Ecto neural progenitor cell (in vitro differentiated cells): ENCODE measurements at regions not wholly inside any gene's neighbourhood (a gene's known extent, or its start where the extent isn't known, plus 50 kb on each side); places are given as distances from the start of the nearest gene placed in this dataset.
"Not testable (repeated sequence)": the region's sequence is repeated elsewhere in the genome, so short reads cannot be mapped to it uniquely, and the experiment has no call there.

Experiments
- DNase-seq: peaks from one replicate; pipeline ENCODE4 v3.0.0-alpha.2; 2018; ENCODE audit warnings: low spot score

DNA sequence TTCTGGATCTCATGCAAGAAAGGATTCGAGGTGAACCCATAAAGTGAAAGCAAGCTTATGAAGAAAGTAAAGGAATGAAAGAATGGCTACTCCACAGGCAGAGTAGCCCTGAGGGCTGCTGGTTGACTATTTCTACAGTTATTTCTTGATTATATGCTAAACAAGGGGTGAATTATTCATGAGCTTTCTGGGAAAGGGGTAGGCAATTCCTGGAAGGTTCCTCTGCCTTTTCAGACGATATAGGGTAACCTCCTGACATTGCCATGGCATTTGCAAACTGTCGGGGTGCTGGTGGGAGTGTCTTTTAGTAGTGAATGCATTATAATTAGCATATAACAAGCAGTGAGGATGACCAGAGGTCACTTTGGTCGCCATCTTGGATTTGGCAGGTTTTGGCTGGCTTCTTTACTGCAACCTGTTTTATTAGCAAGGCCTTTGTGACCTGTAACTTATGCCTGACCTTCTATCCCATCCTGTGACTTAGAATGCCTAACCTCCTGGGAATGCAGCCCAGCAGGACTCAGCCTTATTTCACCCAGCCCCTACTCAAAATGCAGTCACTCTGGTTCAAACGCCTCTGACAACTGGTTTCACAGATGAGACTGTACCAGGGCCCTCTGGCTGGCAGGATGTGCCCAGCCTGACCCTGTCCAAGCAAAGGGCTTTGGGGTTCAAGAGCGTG is 157.7 kb upstream of the SFSWAP start:
- DNase-seq: no peak

DNA sequence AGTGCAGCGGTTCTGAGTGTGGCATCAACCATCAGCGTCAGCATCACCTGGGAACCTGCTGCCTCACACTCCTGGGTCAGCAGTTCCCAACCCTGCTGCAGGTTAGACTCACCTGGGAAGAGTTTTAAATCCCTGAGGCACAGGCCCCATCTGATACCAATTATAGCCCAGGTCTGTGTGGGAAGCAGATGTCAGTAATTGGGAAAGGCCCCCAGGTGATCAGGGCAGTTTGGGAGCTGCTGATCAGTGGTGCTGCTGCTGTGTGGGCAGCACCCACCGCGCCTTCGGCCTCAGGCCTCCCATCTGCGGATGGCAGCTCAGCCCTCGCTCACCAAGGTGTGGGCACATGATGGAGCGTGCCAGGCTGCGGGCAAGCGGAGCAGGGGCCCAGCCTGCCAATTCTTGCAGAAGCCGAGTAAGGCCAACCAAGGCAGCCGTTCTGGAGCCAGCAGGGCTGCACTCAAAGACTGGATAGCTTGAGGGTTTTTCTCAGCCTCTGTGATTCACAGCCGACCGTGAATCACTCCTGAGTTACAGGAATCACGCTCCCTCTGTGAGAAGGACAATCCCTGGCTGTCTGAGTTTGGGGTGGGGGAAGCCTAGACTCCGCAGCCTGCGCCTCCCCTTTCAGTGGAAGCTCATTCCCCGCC is 155.6 kb upstream of the SFSWAP start:
- no peak for DNase-seq

DNA sequence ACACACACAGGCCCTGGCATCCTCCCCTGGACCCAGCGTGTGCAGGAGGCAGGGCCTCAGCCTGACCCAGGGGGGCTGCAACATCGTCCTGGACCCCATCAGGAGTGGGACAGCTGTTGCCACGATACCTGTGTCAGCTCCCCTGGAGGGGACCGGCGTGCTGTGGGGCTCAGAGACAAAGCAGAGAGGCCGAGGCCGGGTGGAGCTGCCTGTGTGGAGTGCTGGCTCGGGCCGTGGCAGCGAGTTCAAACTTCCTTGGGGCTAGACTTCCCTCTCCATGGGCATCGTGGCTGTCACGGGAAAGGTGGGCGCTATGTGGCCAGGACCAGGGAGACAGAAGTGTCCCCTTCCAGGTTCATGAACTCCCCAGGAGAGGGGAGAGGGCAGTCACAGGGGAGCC is 155.0 kb upstream of the SFSWAP start:
- no peak for DNase-seq

DNA sequence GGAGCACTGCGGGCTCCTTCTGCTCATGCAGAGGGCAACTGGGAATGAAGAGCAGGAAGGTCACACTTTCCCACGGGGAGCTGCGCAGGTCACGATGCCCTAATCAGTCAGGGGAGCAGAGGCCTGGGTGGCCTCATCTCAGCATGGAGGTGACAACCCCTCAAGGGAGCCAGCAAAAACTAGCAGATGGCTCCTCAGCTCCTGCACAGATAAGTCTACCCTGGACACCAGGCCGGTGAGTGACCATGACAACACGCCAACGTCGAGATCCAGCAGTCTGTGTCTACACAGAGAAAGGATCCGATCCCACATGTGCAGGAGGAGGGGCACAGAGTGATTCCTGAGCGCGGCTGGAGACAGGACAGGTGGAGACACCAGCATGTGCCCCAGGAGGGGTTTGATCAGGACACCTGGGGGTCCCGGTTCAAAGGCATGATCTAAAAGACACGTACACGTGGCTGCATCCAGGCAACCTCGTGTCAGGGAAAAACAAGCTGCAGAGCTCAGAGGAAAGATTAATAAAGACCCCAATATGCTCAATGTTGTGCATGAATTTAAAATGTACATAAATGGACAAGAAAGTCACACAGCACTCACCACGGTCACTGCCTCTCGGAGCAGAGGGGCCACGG is 153.7 kb upstream of the SFSWAP start:
- peak; percentile 48 for DNase-seq

DNA sequence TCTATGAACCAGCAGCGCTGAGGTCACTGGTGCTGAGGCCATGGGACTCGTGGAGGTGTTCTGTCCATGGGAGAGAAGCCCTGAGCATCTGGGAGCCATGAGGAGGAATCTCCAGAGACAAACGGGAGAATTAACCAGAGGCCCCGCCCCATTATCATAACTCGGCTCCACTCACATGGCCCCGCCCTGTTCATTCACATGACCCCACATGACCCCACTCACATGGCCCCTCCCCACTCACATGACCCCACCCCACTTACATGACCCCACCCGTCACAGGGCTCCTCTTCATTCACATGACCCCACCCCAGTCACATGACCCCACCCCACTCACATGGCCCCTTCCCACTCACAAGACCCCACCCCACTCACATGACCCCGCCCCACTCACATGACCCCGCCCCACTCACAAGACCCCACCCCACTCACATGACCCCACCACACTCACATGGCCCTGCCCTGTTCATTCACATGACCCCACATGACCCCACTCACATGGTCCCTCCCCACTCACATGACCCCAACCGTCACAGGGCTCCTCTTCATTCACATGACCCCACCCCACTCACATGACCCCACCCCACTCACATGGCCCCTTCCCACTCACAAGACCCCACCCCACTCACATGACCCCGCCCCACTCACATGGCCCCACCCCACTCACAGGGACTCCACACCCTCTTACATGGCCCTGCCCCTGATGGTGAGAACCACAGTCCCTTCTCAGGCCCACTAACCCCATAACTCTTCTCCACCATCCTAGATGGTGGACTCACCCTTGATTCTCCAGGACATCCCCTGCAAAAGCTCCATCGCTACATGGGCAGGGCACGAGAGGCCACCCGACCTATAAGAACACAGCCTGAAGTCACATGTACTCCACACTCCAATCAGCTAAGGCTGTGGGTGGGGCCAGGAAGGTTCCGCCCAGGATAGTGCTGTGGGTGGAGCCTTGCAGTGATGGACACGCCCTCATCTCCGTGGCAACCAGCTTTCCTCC is 151.1 kb upstream of the SFSWAP start:
- no peak for DNase-seq

DNA sequence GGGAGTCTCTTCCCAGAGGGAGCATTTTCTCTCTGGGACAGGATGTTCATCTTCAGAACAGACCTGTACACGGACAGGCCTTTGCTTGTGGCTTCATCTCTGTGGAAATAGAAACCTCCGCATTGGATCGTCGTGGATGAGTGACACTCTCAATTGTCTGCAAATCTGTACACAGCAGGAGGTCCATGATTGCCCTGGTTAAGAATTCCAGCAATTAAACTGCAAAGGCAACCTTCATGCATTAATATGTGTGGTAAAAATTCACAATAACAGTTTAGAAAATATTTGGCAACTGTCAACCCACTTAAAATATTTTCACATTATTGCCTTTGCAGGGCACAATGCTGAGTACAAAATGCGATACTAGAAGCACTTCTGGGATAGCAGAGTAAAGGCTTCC is 149.8 kb upstream of the SFSWAP start:
- DNase-seq: no peak

DNA sequence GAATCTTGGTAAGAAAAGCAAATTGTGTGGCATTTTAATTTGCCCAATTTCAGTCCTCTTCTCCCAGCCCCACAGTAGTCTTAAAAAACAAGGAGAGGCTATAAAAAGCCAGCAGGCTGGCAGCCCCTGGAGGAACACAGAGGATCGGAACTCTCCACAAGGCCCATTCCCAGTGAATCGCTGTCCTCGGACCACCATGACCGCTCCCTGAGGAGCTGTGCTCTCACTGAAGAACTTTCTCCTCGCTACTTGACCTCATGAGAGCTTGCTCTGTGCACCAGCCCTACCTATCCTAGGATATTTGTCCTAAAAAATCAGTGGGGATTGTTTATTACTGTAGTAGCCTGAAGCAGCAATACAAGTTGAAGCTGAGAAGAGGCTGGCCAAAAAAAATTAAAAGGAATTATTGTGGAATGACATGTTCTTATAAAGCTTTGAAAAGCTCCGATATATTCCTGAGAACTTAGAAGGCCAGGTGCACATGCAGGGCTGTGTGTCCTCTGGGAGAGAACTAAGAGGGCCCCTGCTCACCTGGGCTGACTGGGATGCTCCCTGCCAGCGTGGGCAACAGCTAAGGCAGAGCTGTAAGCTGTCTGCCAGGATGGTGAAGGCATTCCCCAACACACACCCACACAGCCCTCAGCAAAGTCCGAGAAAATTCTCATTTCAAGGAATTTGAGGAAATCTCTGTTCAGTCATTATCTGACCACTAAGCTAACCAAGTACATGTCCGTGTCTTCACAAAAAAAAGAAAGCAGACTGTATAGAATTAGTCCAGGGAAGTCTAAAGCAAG is 148.8 kb upstream of the SFSWAP start:
- no peak for DNase-seq

DNA sequence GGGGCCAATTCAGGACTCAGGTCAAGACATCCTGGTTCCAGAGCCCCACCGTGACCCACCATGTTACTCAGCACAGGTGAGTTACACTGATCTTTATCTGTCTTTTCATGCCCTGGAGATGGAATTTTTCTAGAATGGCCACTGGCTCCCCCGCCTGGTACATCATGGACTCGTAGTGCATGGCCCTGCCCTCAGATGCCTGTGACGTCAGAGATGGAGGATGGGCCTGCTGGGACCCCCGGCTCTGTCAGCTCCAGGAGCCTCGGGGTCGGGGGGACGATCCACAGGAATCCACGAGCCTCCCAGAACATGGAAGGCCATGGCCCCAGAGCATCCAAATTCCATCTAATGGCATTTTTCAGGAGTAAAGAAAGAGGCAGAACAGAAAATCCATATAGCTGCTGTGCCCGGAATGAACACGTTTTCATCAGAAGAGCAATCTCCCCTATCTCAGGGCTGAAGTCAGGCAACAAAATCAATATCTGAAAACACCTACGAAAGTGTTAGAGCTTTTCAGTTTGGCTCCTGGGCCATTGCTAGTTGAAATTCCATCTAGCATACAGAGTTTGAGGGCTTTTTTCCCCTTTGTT is 146.7 kb upstream of the SFSWAP start:
- peak; percentile 23 for DNase-seq

DNA sequence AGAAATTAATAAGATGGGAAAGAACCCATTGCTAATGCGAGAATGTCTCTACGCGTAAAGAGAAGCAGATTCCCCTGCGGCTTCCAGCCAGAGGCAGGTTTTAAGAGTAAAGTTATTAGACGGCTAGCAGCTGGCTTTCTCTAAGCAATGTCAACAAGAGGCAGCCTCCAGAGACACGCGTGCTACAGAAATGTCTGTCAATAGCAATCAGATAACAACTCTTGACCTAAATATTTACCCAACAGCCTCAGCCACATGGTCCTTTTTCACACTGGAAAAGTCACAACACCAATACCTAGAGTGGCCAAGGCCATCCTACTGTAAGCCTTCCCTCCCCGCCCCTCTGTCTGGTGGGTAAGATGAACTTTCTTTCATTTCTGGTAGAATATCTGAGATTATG is 146.0 kb upstream of the SFSWAP start:
- no peak for DNase-seq

DNA sequence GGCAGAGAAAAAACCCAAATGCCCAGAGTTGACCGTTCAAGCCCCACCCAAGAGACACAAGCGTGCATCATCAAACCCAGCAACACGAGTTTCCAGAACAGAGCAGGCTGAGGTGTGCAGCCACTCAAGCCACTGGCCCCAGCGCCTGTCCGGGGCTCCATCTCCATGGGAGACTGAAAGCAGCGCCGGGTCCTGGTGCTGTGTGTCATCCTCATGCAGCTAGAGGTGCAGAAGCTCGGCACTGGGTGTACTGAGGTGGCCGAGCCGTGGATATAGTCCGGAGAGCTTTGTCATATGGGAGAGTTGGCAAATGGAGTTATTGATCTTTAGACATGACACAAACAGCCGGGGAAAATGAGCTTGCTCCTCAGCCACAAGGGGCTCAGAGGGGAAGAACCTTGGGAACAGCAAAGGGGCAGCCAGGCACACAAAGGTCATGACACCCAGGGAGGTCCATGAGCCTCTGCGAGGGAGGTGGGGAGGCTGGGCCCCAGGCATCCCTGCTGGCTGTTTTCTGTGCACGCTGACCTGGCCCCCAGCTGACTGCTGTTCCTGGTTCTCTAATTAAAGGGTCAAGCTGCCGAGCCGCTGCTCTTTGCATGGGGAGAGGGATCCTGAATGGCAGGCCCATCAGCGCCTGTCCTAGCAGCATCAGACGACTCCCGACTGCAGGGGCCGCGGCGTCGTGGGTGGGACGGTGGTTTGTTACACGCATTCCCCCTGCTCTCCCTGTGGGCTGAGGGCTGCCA is 145.4 kb upstream of the SFSWAP start:
- peak; percentile 69 for DNase-seq

DNA sequence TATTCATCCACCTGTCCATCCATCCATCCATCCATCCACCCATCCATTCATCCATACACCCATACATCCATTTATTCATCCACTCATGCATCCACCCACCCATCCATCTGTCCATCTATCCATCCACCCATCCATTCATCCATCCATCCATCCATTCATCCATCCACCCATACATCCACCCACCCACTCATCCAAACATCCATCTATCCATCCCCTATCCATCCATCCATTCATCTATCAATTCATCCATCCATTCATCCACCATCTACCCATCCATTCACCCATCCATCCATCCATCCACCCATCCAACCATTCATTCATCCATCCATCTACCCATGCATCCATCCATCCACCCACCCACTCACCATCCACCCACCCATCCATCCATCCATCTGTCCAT is 142.6 kb upstream of the SFSWAP start:
- DNase-seq: no peak

DNA sequence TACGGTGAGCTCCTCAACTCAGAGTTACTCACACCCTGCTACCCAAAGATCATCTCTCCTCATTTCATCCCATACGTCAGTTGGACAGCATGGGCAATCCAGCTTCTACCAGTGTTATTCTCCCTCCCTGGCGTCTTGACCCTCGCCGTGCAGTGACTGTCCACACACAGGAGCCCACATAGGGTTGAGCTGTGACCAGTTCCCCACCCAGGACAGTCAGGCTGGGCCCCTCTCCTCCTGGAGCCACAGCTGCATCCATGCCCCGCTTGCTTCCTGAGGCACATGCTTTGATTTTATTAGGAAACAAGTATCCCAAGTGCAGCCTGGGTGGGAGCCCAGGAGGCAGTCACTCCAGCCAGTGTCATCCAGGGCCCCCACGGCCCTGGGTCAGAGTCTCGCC is 140.3 kb upstream of the SFSWAP start:
- no peak for DNase-seq

DNA sequence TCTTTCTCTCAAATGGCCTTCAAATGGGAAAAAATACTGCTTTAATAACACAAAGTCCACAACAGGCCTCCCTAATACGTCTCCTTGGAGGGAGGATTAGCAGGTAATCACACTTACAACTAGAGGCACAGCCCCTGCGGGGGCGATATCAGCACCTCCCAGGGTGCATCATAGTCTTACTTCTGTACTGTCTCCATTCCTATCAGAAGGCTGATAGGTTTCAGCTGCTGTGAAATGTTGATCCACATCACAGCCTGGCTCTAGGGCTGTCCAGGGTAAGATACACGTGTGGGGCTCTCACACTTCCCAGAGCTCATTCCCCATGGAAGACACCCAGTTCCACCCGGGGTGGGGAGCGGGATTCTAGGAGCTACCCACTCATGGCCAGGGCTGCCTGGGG is 139.1 kb upstream of the SFSWAP start:
- no peak for DNase-seq

DNA sequence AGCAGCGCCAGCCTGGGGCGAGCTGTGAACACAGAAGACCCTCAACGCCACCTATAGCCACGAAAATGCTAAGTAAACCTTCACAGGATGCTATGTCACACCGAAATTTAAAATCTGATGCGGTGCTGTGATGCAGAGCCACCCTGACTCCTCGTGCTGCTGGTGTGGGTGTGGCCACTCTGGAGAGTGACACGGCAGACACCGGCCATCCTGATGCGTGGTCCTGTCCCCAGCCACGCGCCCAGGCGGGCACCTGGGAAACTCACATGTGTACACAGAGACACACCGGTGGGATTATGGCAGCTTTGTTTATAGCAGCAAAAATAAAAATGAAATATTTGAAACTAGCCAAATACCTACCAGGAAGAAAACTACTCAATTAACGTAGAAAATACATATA is 138.3 kb upstream of the SFSWAP start:
- no peak for DNase-seq

DNA sequence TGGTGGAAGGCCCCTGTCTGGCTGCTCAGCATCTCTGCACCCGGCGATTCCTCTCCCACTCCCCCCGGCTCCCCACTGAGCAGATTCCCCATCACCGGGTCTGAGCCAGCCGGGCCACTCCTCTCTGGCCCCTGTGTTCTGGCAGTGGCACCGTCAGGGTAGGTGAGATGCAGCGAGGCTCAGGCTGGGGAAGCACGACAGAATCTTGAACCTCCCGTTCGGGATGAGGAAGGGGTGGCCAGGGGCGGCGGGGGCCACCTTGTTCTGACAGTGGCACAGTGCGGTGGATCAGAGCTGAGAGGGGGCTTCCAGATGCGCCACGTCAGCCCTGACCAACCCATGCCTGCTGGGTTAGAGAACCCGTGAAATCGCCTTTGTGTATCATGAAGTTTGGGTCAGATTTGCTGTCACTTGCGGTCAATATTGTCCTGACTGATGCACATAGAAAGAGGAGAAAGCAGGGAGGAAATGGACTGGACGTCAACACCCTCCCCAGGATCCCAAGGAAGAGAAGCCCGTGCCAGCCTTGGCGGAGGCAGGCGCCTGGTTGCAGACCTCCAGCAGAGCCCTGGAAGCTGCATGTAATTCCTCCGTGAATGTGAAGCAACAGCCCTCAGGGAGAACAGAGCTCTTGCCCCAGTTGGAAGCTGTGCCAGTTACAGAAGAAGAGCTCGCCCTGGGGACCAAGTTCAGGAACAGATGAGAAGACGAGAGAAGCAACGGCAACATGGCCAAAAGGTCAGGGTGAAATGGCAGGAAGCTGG is 137.1 kb upstream of the SFSWAP start:
- DNase-seq: no peak

DNA sequence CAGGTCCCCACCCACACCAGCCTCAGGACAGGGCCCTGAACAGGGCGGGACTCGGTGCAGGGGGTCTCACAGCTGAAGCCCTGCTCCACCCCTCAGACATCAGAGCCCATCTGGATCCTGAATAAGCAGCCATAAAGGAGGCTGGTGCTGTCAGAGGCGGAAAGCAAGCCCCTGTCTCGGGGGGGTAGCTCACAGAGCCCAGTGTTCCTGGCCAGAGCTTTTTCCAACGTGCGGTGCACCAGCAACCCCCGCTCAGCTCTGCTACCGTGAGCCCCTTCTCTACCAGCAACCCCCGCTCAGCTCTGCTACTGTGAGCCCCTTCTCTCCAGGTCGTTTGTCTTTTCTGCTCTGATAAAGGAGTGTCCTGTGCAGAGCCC is 136.5 kb upstream of the SFSWAP start:
- DNase-seq: no peak

DNA sequence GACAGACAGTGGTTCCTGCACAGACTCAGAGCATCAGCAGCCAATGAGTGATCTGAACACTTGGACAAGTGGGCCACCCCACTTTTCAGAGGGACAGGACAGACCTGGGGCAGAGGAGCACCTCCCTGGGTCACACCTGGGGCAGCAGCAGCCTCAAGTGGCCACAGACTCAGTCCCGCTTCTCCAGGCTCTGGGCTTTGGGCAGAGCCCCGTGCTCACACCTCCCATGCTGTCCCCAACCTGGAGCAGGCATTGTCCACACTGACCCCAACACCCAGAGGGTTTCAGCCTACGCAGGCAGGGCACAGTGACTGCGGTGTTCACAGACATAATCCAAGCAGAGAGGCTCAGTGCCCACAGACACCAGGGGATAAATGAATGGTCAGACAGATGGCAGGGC is 135.5 kb upstream of the SFSWAP start:
- DNase-seq: peak; percentile 50

DNA sequence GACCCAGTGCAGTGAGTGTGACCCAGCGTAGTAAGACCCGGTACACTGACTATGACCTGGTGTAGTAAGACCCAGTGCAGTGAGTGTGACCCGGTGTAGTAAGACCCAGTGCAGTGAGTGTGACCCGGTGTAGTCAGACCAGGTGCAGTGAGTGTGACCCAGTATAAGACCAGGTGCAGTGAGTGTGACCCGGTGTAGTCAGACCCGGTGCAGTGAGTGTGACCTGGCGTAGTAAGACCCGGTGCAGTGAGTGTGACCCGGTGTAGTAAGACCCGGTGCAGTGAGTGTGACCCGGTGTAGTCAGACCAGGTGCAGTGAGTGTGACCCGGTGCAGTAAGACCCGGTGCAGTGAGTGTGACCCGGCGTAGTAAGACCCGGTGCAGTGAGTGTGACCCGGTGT is 134.2 kb upstream of the SFSWAP start:
- DNase-seq: not testable (repeated sequence)

DNA sequence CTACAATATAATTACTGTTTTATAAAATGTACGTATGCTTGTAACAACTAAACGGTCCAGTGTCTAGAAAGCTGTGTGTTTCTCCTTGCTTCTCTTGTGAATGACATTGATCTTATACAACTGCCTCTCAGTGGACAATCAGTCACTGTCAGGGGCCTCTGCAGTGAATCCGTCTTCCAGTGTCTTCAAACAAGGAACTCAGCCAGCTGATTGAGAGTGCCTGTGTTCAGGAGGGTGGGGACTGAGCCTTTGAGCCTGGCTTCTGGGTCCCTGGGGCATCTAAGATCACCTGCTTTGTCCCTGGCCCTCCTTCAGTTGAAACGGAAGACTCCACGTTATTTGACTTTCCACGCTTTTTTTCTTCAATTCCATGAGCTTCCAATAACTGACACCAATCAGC is 133.1 kb upstream of the SFSWAP start:
- no peak for DNase-seq
